MM.1S (cell line): ENCODE measurements at regions not wholly inside any gene's neighbourhood (a gene's known extent, or its start where the extent isn't known, plus 50 kb on each side); places are given as distances from the start of the nearest gene placed in this dataset.

Source experiments
- DNase-seq: peaks from one replicate; pipeline ENCODE4 v3.0.0-alpha.2; 2015
- H2AFZ ChIP-seq: fragments of 300-600 bp; sonication (generic); 2 replicates; pipeline ENCODE4 v1.6.0; 2016; ENCODE audit warnings: antibody characterized with exemption, low read length
- H3F3A ChIP-seq: fragments of 300-600 bp; sonication (generic); 2 replicates; pipeline ENCODE4 v1.6.1; 2016; ENCODE audit warnings: mild to moderate bottlenecking, antibody characterized with exemption, low read length, moderate library complexity, mixed read lengths; ENCODE audit not compliant: insufficient read depth
- H3K27ac ChIP-seq: fragments of 300-600 bp; sonication (generic); 2 replicates; pipeline ENCODE4 v1.5.1; 2016; ENCODE audit warnings: mild to moderate bottlenecking, low read length
- H3K27me3 ChIP-seq: fragments of 300-600 bp; sonication (generic); replicated peaks from 2 replicates; pipeline ENCODE4 v1.6.0; 2016; ENCODE audit warnings: low read length; ENCODE audit not compliant: insufficient read depth
- H3K36me3 ChIP-seq: fragments of 300-600 bp; sonication (generic); replicated peaks from 2 replicates; pipeline ENCODE4 v1.6.1; 2016; ENCODE audit warnings: mild to moderate bottlenecking, low read length, mixed read lengths; ENCODE audit not compliant: insufficient read depth
- H3K4me1 ChIP-seq: fragments of 300-600 bp; sonication (generic); 2 replicates; pipeline ENCODE4 v1.6.1; 2016; ENCODE audit warnings: low read length, mixed read lengths
- H3K4me2 ChIP-seq: fragments of 300-600 bp; sonication (generic); 2 replicates; pipeline ENCODE4 v1.6.0; 2016; ENCODE audit warnings: low read depth, low read length
- H3K4me3 ChIP-seq: fragments of 300-600 bp; sonication (generic); 2 replicates; pipeline ENCODE4 v1.5.1; 2016; ENCODE audit warnings: low read length, mixed read lengths
- H3K79me2 ChIP-seq: fragments of 300-600 bp; sonication (generic); 2 replicates; pipeline ENCODE4 v1.6.1; 2016; ENCODE audit warnings: mixed run types, low read length, mixed read lengths
- H3K9ac ChIP-seq: fragments of 300-600 bp; sonication (generic); 2 replicates; pipeline ENCODE4 v1.6.1; 2016; ENCODE audit warnings: low read length, mixed read lengths
- H3K9me2 ChIP-seq: fragments of 300-600 bp; sonication (generic); replicated peaks from 2 replicates; pipeline ENCODE4 v1.6.1; 2016; ENCODE audit warnings: mild to moderate bottlenecking, low read length, mixed read lengths; ENCODE audit not compliant: insufficient read depth
- H3K9me3 ChIP-seq: fragments of 300-600 bp; sonication (generic); replicated peaks from 2 replicates; pipeline ENCODE4 v1.6.1; 2016; ENCODE audit warnings: mild to moderate bottlenecking, low read length, mixed read lengths; ENCODE audit not compliant: insufficient read depth
- H4K20me1 ChIP-seq: fragments of 300-600 bp; sonication (generic); 2 replicates; pipeline ENCODE4 v1.6.1; 2016; ENCODE audit warnings: mild to moderate bottlenecking, low read length, moderate library complexity, mixed read lengths; ENCODE audit not compliant: insufficient read depth
- EZH2 ChIP-seq: fragments of 300-600 bp; sonication (generic); optimal IDR thresholded peaks from 2 replicates; pipeline ENCODE3; 2017; ENCODE audit warnings: low read depth, mild to moderate bottlenecking, antibody characterized with exemption, low read length, mixed read lengths
- EZH2phosphoT487 ChIP-seq: fragments of 300-600 bp; sonication (generic); IDR thresholded peaks from 2 replicates; pipeline ENCODE4 v1.6.1; 2018; ENCODE audit warnings: antibody characterized with exemption, low read length
- TF ChIP-seq, protein P1 (sequence below): fragments of 300-600 bp; sonication (generic); IDR thresholded peaks from 2 replicates; pipeline ENCODE4 v1.5.1; 2016; ENCODE audit warnings: antibody characterized with exemption, low read length, mixed read lengths

DNA sequence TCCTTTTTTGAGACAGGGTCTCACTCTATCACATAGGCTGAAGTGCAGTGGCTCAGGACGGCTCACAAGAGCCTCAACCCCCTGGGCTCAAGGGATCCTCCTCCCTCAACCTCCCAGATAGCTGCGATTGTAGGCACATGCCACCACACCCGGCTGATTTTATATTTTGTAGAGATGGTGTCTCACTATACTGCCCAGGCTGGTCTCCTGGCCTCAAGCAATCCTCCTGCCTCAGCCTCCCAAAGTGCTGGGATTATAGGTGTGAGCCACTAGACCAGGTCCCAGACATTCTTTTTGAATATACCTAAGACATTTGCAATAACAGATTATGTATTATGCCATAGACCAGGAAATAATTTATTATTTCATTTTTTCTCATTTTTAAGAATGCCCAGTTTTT lies 58.3 kb upstream of the CDYL start:
- Histone ChIP-seq H3K9me2 (no peaks in the 10 kb centered on the region), H3K4me1 (no peaks in the 10 kb centered on the region), H3K4me2 (no peak overlapping the region), H3K4me3 (no peak overlapping the region), H4K20me1 (no peaks in the 10 kb centered on the region), H2AFZ (no peak overlapping the region), H3K9ac (no peak overlapping the region), H3K27ac (no peak overlapping the region), H3K36me3 (no peaks in the 10 kb centered on the region), H3K79me2 (no peaks in the 10 kb centered on the region), H3K9me3 (no peaks in the 10 kb centered on the region), H3K27me3 (no peaks in the 10 kb centered on the region), H3F3A (no peaks in the 10 kb centered on the region)
- TF ChIP-seq EZH2 (no peak), EZH2phosphoT487 (no peak)
- TF ChIP-seq, protein P1, sequence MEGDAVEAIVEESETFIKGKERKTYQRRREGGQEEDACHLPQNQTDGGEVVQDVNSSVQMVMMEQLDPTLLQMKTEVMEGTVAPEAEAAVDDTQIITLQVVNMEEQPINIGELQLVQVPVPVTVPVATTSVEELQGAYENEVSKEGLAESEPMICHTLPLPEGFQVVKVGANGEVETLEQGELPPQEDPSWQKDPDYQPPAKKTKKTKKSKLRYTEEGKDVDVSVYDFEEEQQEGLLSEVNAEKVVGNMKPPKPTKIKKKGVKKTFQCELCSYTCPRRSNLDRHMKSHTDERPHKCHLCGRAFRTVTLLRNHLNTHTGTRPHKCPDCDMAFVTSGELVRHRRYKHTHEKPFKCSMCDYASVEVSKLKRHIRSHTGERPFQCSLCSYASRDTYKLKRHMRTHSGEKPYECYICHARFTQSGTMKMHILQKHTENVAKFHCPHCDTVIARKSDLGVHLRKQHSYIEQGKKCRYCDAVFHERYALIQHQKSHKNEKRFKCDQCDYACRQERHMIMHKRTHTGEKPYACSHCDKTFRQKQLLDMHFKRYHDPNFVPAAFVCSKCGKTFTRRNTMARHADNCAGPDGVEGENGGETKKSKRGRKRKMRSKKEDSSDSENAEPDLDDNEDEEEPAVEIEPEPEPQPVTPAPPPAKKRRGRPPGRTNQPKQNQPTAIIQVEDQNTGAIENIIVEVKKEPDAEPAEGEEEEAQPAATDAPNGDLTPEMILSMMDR = no peak
- DNase-seq = no peak

DNA sequence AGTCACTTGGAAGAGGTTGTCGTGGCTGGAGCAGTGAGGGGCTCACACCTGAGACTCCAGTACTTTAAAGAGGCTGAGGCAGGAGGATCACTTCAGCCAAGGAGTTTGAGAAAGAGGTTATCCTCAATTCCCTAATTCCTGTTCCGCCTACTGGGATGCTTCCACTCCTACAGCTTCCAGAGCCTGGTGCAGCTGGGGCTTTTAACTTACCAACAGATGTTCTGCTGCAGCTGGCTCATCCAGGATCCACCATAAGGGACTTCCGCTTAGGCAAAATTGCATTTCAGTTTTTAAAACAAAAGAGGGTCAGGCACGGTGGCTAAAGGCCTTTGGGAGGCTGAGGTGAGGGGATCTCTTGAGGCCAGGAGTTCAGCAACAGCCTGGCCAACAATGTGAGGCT lies 59.1 kb upstream of the CDYL start:
- H3F3A ChIP-seq = no peaks in the 10 kb centered on the region
- no peaks in the 10 kb centered on the region for H3K9me3 ChIP-seq
- no peak overlapping the region for H3K4me3 ChIP-seq
- no peak overlapping the region for H3K27ac ChIP-seq
- no peak overlapping the region for H3K9ac ChIP-seq
- H3K27me3 ChIP-seq = no peaks in the 10 kb centered on the region
- H4K20me1 ChIP-seq = no peaks in the 10 kb centered on the region
- no peak for TF ChIP-seq EZH2phosphoT487
- TF ChIP-seq EZH2 = no peak
- TF ChIP-seq, protein P1 = no peak
- DNase-seq = no peak
- H3K9me2 ChIP-seq = no peaks in the 10 kb centered on the region
- H3K79me2 ChIP-seq = no peaks in the 10 kb centered on the region
- no peak overlapping the region for H3K4me2 ChIP-seq
- no peak overlapping the region for H2AFZ ChIP-seq
- H3K4me1 ChIP-seq = no peaks in the 10 kb centered on the region
- H3K36me3 ChIP-seq = no peaks in the 10 kb centered on the region

DNA sequence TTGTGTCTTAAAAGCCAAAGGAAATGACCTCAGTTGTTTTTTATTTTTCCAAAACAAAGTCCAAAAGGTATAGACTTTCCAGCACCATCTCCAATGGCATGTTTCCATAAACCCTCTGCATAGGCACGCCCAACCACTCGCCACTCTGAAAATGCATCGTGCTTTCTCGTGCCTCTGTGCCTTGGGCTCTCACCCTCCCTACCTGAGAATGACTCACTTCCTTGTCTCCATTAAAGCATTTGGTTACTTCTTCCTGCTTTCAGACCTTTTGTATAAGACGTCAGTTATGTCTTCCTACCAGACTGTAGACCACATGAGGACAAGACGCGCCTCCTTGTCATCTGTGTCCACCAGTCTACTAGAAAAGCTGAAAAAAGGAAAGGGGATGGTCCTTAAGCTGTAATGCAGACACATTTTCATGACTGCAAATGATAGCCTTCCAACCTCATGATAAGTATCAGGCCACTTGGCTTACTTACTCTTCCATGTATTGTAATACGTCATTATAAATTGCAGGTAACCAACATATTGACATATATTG lies 61.2 kb upstream of the CDYL start:
- Histone ChIP-seq H3F3A (no peaks in the 10 kb centered on the region), H3K9me2 (no peaks in the 10 kb centered on the region), H3K27me3 (no peaks in the 10 kb centered on the region), H3K9ac (no peak overlapping the region), H3K79me2 (no peaks in the 10 kb centered on the region), H2AFZ (no peak overlapping the region), H4K20me1 (no peaks in the 10 kb centered on the region), H3K4me1 (no peaks in the 10 kb centered on the region), H3K4me3 (no peak overlapping the region), H3K27ac (no peak overlapping the region), H3K4me2 (no peak overlapping the region), H3K9me3 (no peaks in the 10 kb centered on the region), H3K36me3 (no peaks in the 10 kb centered on the region)
- DNase-seq = no peak
- TF ChIP-seq, protein P1 = no peak
- TF ChIP-seq EZH2phosphoT487 (no peak), EZH2 (no peak)
